ENCODE measurements at regions not wholly inside any gene's neighbourhood (a gene's known extent, or its start where the extent isn't known, plus 50 kb on each side); places are given as distances from the start of the nearest gene placed in this dataset.

DNA sequence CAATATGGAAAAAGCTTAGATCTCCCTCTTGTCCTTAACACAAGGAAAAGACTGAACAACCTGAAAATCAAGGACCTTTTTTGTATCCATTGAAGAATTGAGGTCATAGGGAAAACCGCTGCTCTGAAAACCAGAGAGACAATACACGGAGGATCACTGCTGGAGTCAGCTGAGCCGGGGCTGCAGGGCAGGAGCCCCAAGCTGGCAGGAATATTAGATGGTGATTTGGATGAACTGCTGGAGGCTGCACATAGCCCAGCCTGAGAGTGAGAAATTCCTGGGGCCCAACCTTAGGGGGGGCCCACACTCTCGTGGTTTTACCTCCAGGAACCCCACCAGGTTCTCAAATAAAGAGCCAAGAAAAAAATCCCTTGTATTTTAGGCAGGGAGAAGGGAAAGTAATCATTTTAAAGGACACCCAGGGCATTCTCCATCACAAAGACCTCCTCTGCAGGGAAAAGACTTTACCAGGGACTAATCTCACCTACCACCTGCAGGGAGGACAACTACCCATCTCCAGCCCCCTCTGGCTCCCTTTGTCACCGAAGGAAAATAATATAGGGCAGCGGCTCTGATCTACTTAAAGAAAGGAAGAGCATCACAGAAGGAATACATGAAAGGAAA, 55.4 kb upstream of the RNF32 start:
- intact Hi-C loops (cut with micrococcal nuclease) (no loop called here), dilution Hi-C loops (cut with MboI; ENCODE audit: extremely low pct_ligation_motif_present, low sequenced_read_pairs) (no loop called here)
- DNase-seq (ENCODE audit: low read depth, low spot score) (no peak), FAIRE-seq (no peak)
- no peak overlapping the region for H2AFZ ChIP-seq (ENCODE audit: low read depth, low read length)
- no peaks in the 10 kb centered on the region for H3K9me3 ChIP-seq (replicated peaks; ENCODE audit: control insufficient read depth, insufficient read depth, low read length)
- no peaks in the 10 kb centered on the region for H4K20me1 ChIP-seq (replicated peaks; ENCODE audit: control insufficient read depth, extremely low read depth, insufficient read depth, low read length)
- H3K27ac ChIP-seq (ENCODE audit: insufficient read depth, low read depth, low read length) = no peak overlapping the region
- TF ChIP-seq, protein P1, sequence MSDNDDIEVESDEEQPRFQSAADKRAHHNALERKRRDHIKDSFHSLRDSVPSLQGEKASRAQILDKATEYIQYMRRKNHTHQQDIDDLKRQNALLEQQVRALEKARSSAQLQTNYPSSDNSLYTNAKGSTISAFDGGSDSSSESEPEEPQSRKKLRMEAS (IDR thresholded peaks at IDR 0.05; ENCODE audit: insufficient read depth, insufficient read length) = no peak
- TF ChIP-seq, protein P2, sequence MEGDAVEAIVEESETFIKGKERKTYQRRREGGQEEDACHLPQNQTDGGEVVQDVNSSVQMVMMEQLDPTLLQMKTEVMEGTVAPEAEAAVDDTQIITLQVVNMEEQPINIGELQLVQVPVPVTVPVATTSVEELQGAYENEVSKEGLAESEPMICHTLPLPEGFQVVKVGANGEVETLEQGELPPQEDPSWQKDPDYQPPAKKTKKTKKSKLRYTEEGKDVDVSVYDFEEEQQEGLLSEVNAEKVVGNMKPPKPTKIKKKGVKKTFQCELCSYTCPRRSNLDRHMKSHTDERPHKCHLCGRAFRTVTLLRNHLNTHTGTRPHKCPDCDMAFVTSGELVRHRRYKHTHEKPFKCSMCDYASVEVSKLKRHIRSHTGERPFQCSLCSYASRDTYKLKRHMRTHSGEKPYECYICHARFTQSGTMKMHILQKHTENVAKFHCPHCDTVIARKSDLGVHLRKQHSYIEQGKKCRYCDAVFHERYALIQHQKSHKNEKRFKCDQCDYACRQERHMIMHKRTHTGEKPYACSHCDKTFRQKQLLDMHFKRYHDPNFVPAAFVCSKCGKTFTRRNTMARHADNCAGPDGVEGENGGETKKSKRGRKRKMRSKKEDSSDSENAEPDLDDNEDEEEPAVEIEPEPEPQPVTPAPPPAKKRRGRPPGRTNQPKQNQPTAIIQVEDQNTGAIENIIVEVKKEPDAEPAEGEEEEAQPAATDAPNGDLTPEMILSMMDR (IDR thresholded peaks at IDR 0.05; ENCODE audit: extremely low read depth in 1 of 2, insufficient read depth in 1 of 2, low read depth in 1 of 2, low read length in 2 of 2) = no peak
- no peak for TF ChIP-seq MYC (IDR thresholded peaks at IDR 0.05; ENCODE audit: low read depth, low read length)
- no peak for TF ChIP-seq FOS (IDR thresholded peaks at IDR 0.05; ENCODE audit: borderline replicate concordance, insufficient read depth, low read length)
- TF ChIP-seq EZH2 (IDR thresholded peaks at IDR 0.05; ENCODE audit: borderline replicate concordance, low read depth, low read length, severe bottlenecking) = no peak
- no peak for TF ChIP-seq GATA2 (IDR thresholded peaks at IDR 0.05; ENCODE audit: insufficient read depth, insufficient read length, low read depth, low read length)
- no peak for TF ChIP-seq POLR2AphosphoS5 (IDR thresholded peaks at IDR 0.05; ENCODE audit: insufficient read depth, low read depth, low read length)
- ChIA-PET POLR2A (no interaction called here), CTCF (no interaction called here)
- H3K9me1 ChIP-seq (replicated peaks; ENCODE audit: control insufficient read depth, extremely low read depth, insufficient read depth, low read length) = no peaks in the 10 kb centered on the region
- H3K27me3 ChIP-seq (ENCODE audit: control insufficient read depth in 2 of 2, insufficient read depth in 2 of 2, low read length in 2 of 2) = no peaks in the 10 kb centered on the region
- no peak overlapping the region for H3K4me3 ChIP-seq (replicated peaks in 1 of 3; ENCODE audit: insufficient read depth in 1 of 3, low read depth in 1 of 3, low read length in 3 of 3)
- H3K4me2 ChIP-seq (ENCODE audit: insufficient read depth, low read length) = no peak overlapping the region
- BruUV-seq (replicated peaks) = no TSS peak
- H3K9ac ChIP-seq (replicated peaks; ENCODE audit: extremely low read depth, insufficient read depth, low read length) = no peak overlapping the region
- H3K36me3 ChIP-seq (ENCODE audit: control insufficient read depth in 2 of 2, extremely low read depth in 1 of 2, insufficient read depth in 2 of 2, low read length in 2 of 2) = no peaks in the 10 kb centered on the region
- no peaks in the 10 kb centered on the region for H3K4me1 ChIP-seq (ENCODE audit: control insufficient read depth, extremely low read depth, insufficient read depth, low read length)
- H3K79me2 ChIP-seq (ENCODE audit: control insufficient read depth, insufficient read depth, low read length) = no peaks in the 10 kb centered on the region
